ENCODE measurements at regions not wholly inside any gene's neighbourhood (a gene's known extent, or its start where the extent isn't known, plus 50 kb on each side); places are given as distances from the start of the nearest gene placed in this dataset.

DNA sequence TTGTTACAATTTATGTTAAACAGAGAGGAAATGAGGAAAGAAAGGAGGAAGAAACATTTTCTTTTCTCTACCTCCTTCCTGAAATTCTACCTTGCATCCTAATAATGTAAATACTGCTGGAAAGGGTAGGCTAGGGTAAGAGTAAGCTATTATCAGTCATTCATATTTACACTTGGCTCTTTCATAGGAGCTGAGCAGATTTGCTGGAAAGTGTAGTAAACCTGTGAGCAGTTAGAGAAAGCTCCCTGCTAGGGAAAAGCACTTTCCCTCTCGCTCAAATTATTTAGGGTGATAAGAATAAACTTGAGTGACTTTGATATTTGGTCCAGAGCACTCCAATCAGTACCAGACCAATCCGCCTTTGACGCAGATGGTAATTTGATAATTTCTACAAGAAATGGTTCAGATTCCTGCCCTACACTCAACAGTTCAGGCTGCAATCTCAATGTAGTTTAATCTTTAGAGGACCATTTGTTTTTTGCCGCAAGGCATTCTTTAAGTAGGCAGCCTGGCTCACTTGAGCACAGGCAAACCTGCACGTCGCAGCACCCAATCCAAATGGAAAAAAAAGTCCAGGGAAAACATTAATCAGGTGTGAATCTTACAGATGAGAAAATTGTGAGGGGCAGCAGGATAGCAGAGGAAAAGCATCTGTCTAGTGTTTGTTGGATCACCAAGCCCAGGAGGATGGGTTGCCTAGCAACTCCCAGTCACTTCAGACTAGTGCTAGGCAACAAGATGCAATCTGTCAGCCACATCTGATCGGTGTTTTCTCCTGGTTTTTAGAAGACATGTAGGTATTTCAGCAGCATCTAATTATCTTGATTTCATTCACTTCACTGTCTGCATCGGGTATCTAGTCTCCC is 68.6 kb upstream of the KL start:
- TF ChIP-seq, protein P1, sequence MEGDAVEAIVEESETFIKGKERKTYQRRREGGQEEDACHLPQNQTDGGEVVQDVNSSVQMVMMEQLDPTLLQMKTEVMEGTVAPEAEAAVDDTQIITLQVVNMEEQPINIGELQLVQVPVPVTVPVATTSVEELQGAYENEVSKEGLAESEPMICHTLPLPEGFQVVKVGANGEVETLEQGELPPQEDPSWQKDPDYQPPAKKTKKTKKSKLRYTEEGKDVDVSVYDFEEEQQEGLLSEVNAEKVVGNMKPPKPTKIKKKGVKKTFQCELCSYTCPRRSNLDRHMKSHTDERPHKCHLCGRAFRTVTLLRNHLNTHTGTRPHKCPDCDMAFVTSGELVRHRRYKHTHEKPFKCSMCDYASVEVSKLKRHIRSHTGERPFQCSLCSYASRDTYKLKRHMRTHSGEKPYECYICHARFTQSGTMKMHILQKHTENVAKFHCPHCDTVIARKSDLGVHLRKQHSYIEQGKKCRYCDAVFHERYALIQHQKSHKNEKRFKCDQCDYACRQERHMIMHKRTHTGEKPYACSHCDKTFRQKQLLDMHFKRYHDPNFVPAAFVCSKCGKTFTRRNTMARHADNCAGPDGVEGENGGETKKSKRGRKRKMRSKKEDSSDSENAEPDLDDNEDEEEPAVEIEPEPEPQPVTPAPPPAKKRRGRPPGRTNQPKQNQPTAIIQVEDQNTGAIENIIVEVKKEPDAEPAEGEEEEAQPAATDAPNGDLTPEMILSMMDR (IDR thresholded peaks at IDR 0.05; ENCODE audit: low read depth, low read length): no peak
- TF ChIP-seq, protein P2, sequence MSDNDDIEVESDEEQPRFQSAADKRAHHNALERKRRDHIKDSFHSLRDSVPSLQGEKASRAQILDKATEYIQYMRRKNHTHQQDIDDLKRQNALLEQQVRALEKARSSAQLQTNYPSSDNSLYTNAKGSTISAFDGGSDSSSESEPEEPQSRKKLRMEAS (IDR thresholded peaks at IDR 0.05; ENCODE audit: low read depth, low read length): no peak
- TF ChIP-seq POLR2A (IDR thresholded peaks at IDR 0.05; ENCODE audit: extremely low read depth, insufficient read length): no peak

Data from NB4 (cell line).